Prostate gland (tissue), 2 donors: ENCODE measurements at regions not wholly inside any gene's neighbourhood (a gene's known extent, or its start where the extent isn't known, plus 50 kb on each side); places are given as distances from the start of the nearest gene placed in this dataset.

Source experiments
- POLR2AphosphoS5 ChIP-seq: sonication (generic); formaldehyde crosslinking; IDR thresholded peaks from one replicate; pipeline ENCODE4 v1.6.1; 2017; ENCODE audit warnings: antibody characterized with exemption
- TF ChIP-seq, protein P1 (sequence below), 4 experiments: fragments of 200-600 bp in 2 of 4; fragments of 450-650 bp in 2 of 4; sonication (generic) in 2 of 4; IDR thresholded peaks; 1 replicate in 3 of 4; 2 replicates in 1 of 4; pipeline ENCODE4 v1.5.1; 2016 to 2019; ENCODE audit warnings: antibody characterized with exemption in 4 of 4, mild to moderate bottlenecking in 2 of 4, moderate library complexity in 2 of 4

GRCh38 chr12:65623507-65623906, 200.8 kb upstream of the HMGA2 start:
- TF ChIP-seq POLR2AphosphoS5 = no peak
- TF ChIP-seq, protein P1, sequence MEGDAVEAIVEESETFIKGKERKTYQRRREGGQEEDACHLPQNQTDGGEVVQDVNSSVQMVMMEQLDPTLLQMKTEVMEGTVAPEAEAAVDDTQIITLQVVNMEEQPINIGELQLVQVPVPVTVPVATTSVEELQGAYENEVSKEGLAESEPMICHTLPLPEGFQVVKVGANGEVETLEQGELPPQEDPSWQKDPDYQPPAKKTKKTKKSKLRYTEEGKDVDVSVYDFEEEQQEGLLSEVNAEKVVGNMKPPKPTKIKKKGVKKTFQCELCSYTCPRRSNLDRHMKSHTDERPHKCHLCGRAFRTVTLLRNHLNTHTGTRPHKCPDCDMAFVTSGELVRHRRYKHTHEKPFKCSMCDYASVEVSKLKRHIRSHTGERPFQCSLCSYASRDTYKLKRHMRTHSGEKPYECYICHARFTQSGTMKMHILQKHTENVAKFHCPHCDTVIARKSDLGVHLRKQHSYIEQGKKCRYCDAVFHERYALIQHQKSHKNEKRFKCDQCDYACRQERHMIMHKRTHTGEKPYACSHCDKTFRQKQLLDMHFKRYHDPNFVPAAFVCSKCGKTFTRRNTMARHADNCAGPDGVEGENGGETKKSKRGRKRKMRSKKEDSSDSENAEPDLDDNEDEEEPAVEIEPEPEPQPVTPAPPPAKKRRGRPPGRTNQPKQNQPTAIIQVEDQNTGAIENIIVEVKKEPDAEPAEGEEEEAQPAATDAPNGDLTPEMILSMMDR (IDR thresholded peaks at IDR 0.05) = no peak
